ENCODE measurements at regions not wholly inside any gene's neighbourhood (a gene's known extent, or its start where the extent isn't known, plus 50 kb on each side); places are given as distances from the start of the nearest gene placed in this dataset.

GRCh38 chr11:116424615-116425261, 348.0 kb downstream of the BUD13 start (continued):
- TF ChIP-seq PLRG1 (conservative IDR thresholded peaks at IDR 0.05): no peak
- TF ChIP-seq ETS1 (CRISPR knock-in tag; IDR thresholded peaks at IDR 0.05): no peak
- TF ChIP-seq KMT2A (CRISPR knock-in tag; IDR thresholded peaks at IDR 0.05): no peak
- TF ChIP-seq, protein P1, sequence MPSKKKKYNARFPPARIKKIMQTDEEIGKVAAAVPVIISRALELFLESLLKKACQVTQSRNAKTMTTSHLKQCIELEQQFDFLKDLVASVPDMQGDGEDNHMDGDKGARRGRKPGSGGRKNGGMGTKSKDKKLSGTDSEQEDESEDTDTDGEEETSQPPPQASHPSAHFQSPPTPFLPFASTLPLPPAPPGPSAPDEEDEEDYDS (CRISPR knock-in tag; IDR thresholded peaks at IDR 0.05): peak; percentile 62
- no peak for TF ChIP-seq NFYB (CRISPR knock-in tag; IDR thresholded peaks at IDR 0.05)
- no peak for TF ChIP-seq ZNF768 (CRISPR knock-in tag; IDR thresholded peaks at IDR 0.05)
- no peak for TF ChIP-seq CC2D1A (CRISPR knock-in tag; IDR thresholded peaks at IDR 0.05)
- TF ChIP-seq YEATS4 (CRISPR knock-in tag; IDR thresholded peaks at IDR 0.05; ENCODE audit: borderline replicate concordance): no peak
- no peak for TF ChIP-seq ELK4 (CRISPR knock-in tag; IDR thresholded peaks at IDR 0.05; ENCODE audit: borderline replicate concordance)
- no peak for TF ChIP-seq ZNF510 (CRISPR knock-in tag; IDR thresholded peaks at IDR 0.05; ENCODE audit: low read depth)
- TF ChIP-seq TEAD2 (CRISPR knock-in tag; IDR thresholded peaks at IDR 0.05): no peak
- TF ChIP-seq FOXC1 (CRISPR knock-in tag; IDR thresholded peaks at IDR 0.05; ENCODE audit: borderline replicate concordance): no peak
- TF ChIP-seq ONECUT2 (CRISPR knock-in tag; IDR thresholded peaks at IDR 0.05): no peak
- TF ChIP-seq CHD2 (IDR thresholded peaks at IDR 0.05; ENCODE audit: low read depth, low read length): no peak
- no peak for TF ChIP-seq NR3C1 (CRISPR knock-in tag; IDR thresholded peaks at IDR 0.05)
- TF ChIP-seq STAG1 (CRISPR knock-in tag; IDR thresholded peaks at IDR 0.05): no peak
- TF ChIP-seq MED1 (CRISPR knock-in tag; IDR thresholded peaks at IDR 0.05): peak; percentile 96
- peak; percentile 66 for TF ChIP-seq NCOA2 (CRISPR knock-in tag; IDR thresholded peaks at IDR 0.05)
- TF ChIP-seq ZNF275 (CRISPR knock-in tag; IDR thresholded peaks at IDR 0.05; ENCODE audit: borderline replicate concordance): no peak
- TF ChIP-seq, protein P2, sequence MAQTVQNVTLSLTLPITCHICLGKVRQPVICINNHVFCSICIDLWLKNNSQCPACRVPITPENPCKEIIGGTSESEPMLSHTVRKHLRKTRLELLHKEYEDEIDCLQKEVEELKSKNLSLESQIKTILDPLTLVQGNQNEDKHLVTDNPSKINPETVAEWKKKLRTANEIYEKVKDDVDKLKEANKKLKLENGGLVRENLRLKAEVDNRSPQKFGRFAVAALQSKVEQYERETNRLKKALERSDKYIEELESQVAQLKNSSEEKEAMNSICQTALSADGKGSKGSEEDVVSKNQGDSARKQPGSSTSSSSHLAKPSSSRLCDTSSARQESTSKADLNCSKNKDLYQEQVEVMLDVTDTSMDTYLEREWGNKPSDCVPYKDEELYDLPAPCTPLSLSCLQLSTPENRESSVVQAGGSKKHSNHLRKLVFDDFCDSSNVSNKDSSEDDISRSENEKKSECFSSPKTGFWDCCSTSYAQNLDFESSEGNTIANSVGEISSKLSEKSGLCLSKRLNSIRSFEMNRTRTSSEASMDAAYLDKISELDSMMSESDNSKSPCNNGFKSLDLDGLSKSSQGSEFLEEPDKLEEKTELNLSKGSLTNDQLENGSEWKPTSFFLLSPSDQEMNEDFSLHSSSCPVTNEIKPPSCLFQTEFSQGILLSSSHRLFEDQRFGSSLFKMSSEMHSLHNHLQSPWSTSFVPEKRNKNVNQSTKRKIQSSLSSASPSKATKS (CRISPR knock-in tag; IDR thresholded peaks at IDR 0.05): no peak
- peak; percentile 72; the same call in 1 of the 2 replicates for TF ChIP-seq ZNF430 (CRISPR knock-in tag; IDR thresholded peaks at IDR 0.05)
- TF ChIP-seq, protein P3, sequence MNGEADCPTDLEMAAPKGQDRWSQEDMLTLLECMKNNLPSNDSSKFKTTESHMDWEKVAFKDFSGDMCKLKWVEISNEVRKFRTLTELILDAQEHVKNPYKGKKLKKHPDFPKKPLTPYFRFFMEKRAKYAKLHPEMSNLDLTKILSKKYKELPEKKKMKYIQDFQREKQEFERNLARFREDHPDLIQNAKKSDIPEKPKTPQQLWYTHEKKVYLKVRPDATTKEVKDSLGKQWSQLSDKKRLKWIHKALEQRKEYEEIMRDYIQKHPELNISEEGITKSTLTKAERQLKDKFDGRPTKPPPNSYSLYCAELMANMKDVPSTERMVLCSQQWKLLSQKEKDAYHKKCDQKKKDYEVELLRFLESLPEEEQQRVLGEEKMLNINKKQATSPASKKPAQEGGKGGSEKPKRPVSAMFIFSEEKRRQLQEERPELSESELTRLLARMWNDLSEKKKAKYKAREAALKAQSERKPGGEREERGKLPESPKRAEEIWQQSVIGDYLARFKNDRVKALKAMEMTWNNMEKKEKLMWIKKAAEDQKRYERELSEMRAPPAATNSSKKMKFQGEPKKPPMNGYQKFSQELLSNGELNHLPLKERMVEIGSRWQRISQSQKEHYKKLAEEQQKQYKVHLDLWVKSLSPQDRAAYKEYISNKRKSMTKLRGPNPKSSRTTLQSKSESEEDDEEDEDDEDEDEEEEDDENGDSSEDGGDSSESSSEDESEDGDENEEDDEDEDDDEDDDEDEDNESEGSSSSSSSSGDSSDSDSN (CRISPR knock-in tag; IDR thresholded peaks at IDR 0.05): no peak
- TF ChIP-seq RNF2 (conservative IDR thresholded peaks at IDR 0.05; ENCODE audit: low read depth): no peak
- TF ChIP-seq ZFP62 (CRISPR knock-in tag; IDR thresholded peaks at IDR 0.05): no peak
- peak; percentile 60 for TF ChIP-seq TCF7 (IDR thresholded peaks at IDR 0.05; ENCODE audit: low read depth)

Measured in HepG2 (cell line).